Neural progenitor cell (in vitro differentiated cells): ENCODE measurements at regions not wholly inside any gene's neighbourhood (a gene's known extent, or its start where the extent isn't known, plus 50 kb on each side); places are given as distances from the start of the nearest gene placed in this dataset.

Source experiments
- DNase-seq: peaks from one replicate; pipeline ENCODE4 v3.0.0-alpha.2; 2016; ENCODE audit warnings: low spot score
- H2AFZ ChIP-seq: fragments of 200-600 bp; sonication (generic); replicated peaks from 2 replicates; pipeline ENCODE4 v1.6.1; 2016; ENCODE audit warnings: antibody characterized with exemption
- H3F3A ChIP-seq: fragments of 200-600 bp; sonication (generic); 2 replicates; pipeline ENCODE4 v1.6.1; 2016; ENCODE audit warnings: antibody characterized with exemption, low read depth
- H3K27ac ChIP-seq: fragments of 200-600 bp; sonication (generic); 2 replicates; pipeline ENCODE4 v1.5.1; 2016; ENCODE audit warnings: mild to moderate bottlenecking
- H3K27me3 ChIP-seq: fragments of 200-600 bp; sonication (generic); 2 replicates; pipeline ENCODE4 v1.6.1; 2016; ENCODE audit warnings: mild to moderate bottlenecking, moderate library complexity
- H3K36me3 ChIP-seq: fragments of 200-600 bp; sonication (generic); 2 replicates; pipeline ENCODE4 v1.5.1; 2016
- H3K4me1 ChIP-seq: fragments of 200-600 bp; sonication (generic); 2 replicates; pipeline ENCODE4 v1.6.1; 2016; ENCODE audit warnings: mixed run types
- H3K4me2 ChIP-seq: fragments of 200-600 bp; sonication (generic); 2 replicates; pipeline ENCODE4 v1.6.1; 2016
- H3K4me3 ChIP-seq: fragments of 200-600 bp; sonication (generic); 2 replicates; pipeline ENCODE4 v1.5.1; 2016
- H3K79me2 ChIP-seq: fragments of 200-600 bp; sonication (generic); 2 replicates; pipeline ENCODE4 v1.6.1; 2016; ENCODE audit warnings: low read depth
- H3K9ac ChIP-seq: fragments of 200-600 bp; sonication (generic); 2 replicates; pipeline ENCODE4 v1.6.1; 2016
- H3K9me3 ChIP-seq: fragments of 200-600 bp; sonication (generic); 2 replicates; pipeline ENCODE4 v1.5.1; 2016; ENCODE audit warnings: low read depth
- H4K20me1 ChIP-seq: fragments of 200-600 bp; sonication (generic); 2 replicates; pipeline ENCODE4 v1.6.1; 2016; ENCODE audit warnings: low read depth
- H3K27ac Mint-ChIP-seq: 3 replicates; pipeline ENCODE4 v1.8.0; 2021; ENCODE audit warnings: mixed read lengths
- H3K27me3 Mint-ChIP-seq: 2 replicates; pipeline ENCODE4 v1.8.0; 2022; ENCODE audit warnings: low read depth, mild to moderate bottlenecking, inconsistent platforms, moderate library complexity, mixed read lengths; ENCODE audit not compliant: insufficient read depth
- H3K36me3 Mint-ChIP-seq: 3 replicates; pipeline ENCODE4 v1.8.0; 2021; ENCODE audit warnings: mixed read lengths
- H3K4me1 Mint-ChIP-seq: 3 replicates; pipeline ENCODE4 v1.8.0; 2021; ENCODE audit warnings: mixed read lengths
- H3K4me3 Mint-ChIP-seq: 3 replicates; pipeline ENCODE4 v1.8.0; 2021; ENCODE audit warnings: mild to moderate bottlenecking, moderate library complexity, mixed read lengths
- H3K9me3 Mint-ChIP-seq: 3 replicates; pipeline ENCODE4 v1.8.0; 2020; ENCODE audit warnings: mixed read lengths
- CTCF ChIP-seq: fragments of 200-600 bp; sonication (generic); IDR thresholded peaks from 2 replicates; pipeline ENCODE4 v1.5.1; 2017; ENCODE audit warnings: antibody characterized with exemption, mild to moderate bottlenecking
- EZH2 ChIP-seq: fragments of 200-600 bp; sonication (generic); IDR thresholded peaks from 2 replicates; pipeline ENCODE4 v1.6.1; 2017; ENCODE audit warnings: antibody characterized with exemption, mild to moderate bottlenecking, moderate library complexity
- EZH2phosphoT487 ChIP-seq: fragments of 200-600 bp; sonication (generic); IDR thresholded peaks from 2 replicates; pipeline ENCODE4 v1.6.1; 2017; ENCODE audit warnings: antibody characterized with exemption

- peaks cover 4% of the 10 kb centered on the region for H3K27me3 Mint-ChIP-seq
- H3K36me3 ChIP-seq = no peaks in the 10 kb centered on the region
Observed at GRCh38 chr13:111926501-111927180, 140.3 kb upstream of the SOX1 start.

GRCh38 chr13:111927181-111927540, 139.8 kb upstream of the SOX1 start:
- Histone ChIP-seq H3F3A (no peaks in the 10 kb centered on the region), H3K9me3 (peaks cover 4% of the 10 kb centered on the region), H3K36me3 (no peaks in the 10 kb centered on the region), H3K4me1 (no peaks in the 10 kb centered on the region), H3K27ac (no peak overlapping the region), H3K9ac (no peak overlapping the region), H3K4me3 (no peak overlapping the region), H3K4me2 (no peak overlapping the region), H2AFZ (no peak overlapping the region), H3K79me2 (no peaks in the 10 kb centered on the region), H4K20me1 (no peaks in the 10 kb centered on the region), H3K27me3 (no peaks in the 10 kb centered on the region)
- TF ChIP-seq EZH2 = no peak
- TF ChIP-seq CTCF = no peak
- no peak for TF ChIP-seq EZH2phosphoT487
- Mint-ChIP-seq H3K9me3 (peaks cover 6% of the 10 kb centered on the region), H3K27me3 (peaks cover 4% of the 10 kb centered on the region), H3K27ac (no peak overlapping the region), H3K36me3 (no peaks in the 10 kb centered on the region), H3K4me1 (peaks cover 9% of the 10 kb centered on the region), H3K4me3 (no peak overlapping the region)
- DNase-seq = no peak

More at GRCh38 chr13:111926501-111927180, 140.3 kb upstream of the SOX1 start:
- H3K36me3 Mint-ChIP-seq = no peaks in the 10 kb centered on the region
- H3K9me3 Mint-ChIP-seq = peaks cover 3% of the 10 kb centered on the region
- peaks cover 11% of the 10 kb centered on the region for H3K4me1 Mint-ChIP-seq
- H3K9ac ChIP-seq = no peak overlapping the region
- H2AFZ ChIP-seq = no peak overlapping the region
- no peak for TF ChIP-seq CTCF
- TF ChIP-seq EZH2phosphoT487 = no peak
- no peak for TF ChIP-seq EZH2
- no peaks in the 10 kb centered on the region for H3K4me1 ChIP-seq
- H4K20me1 ChIP-seq = no peaks in the 10 kb centered on the region
- H3K4me3 Mint-ChIP-seq = no peak overlapping the region
- no peaks in the 10 kb centered on the region for H3K79me2 ChIP-seq
- H3K9me3 ChIP-seq = peaks cover 1% of the 10 kb centered on the region
- no peaks in the 10 kb centered on the region for H3F3A ChIP-seq
- no peak overlapping the region for H3K27ac ChIP-seq
- H3K4me2 ChIP-seq = no peak overlapping the region
- H3K27ac Mint-ChIP-seq = no peak overlapping the region
- H3K27me3 ChIP-seq = no peaks in the 10 kb centered on the region
- no peak overlapping the region for H3K4me3 ChIP-seq
- DNase-seq = no peak

GRCh38 chr13:111929036-111929616, 137.8 kb upstream of the SOX1 start:
- H3K79me2 ChIP-seq = no peaks in the 10 kb centered on the region
- H3K9me3 Mint-ChIP-seq = peaks cover 8% of the 10 kb centered on the region
- peaks cover 8% of the 10 kb centered on the region for H3K4me1 Mint-ChIP-seq
- no peak overlapping the region for H2AFZ ChIP-seq
- peaks cover 7% of the 10 kb centered on the region for H3K9me3 ChIP-seq
- H3K27ac Mint-ChIP-seq = no peak overlapping the region
- no peak overlapping the region for H3K4me2 ChIP-seq
- no peaks in the 10 kb centered on the region for H3K4me1 ChIP-seq
- H3K27me3 ChIP-seq = no peaks in the 10 kb centered on the region
- no peaks in the 10 kb centered on the region for H3F3A ChIP-seq
- H3K27ac ChIP-seq = no peak overlapping the region
- peaks cover 4% of the 10 kb centered on the region for H3K27me3 Mint-ChIP-seq
- DNase-seq = no peak
- H3K36me3 ChIP-seq = no peaks in the 10 kb centered on the region
- no peak overlapping the region for H3K4me3 Mint-ChIP-seq
- no peaks in the 10 kb centered on the region for H4K20me1 ChIP-seq
- H3K4me3 ChIP-seq = no peak overlapping the region
- H3K9ac ChIP-seq = no peak overlapping the region
- H3K36me3 Mint-ChIP-seq = no peaks in the 10 kb centered on the region
- TF ChIP-seq EZH2 = no peak
- TF ChIP-seq EZH2phosphoT487 = no peak
- no peak for TF ChIP-seq CTCF
